ENCODE measurements at regions not wholly inside any gene's neighbourhood (a gene's known extent, or its start where the extent isn't known, plus 50 kb on each side); places are given as distances from the start of the nearest gene placed in this dataset.

- TF ChIP-seq ZNF274 (IDR thresholded peaks at IDR 0.05; ENCODE audit: borderline replicate concordance, extremely low read depth, low read length) = no peak
- no peak for TF ChIP-seq RXRA (IDR thresholded peaks at IDR 0.05; ENCODE audit: insufficient read depth, low read depth, low read length)
- no peak for TF ChIP-seq KDM5A (IDR thresholded peaks at IDR 0.05; ENCODE audit: low read length)
- TF ChIP-seq EZH2 (IDR thresholded peaks at IDR 0.05; ENCODE audit: low read depth, low read length, severe bottlenecking) = no peak
Measured at GRCh38 chr20:17832236-17832915, 132.6 kb downstream of the BANF2 start (continued).

Data from H1 (cell line).